Fibroblast of lung (primary cell): ENCODE measurements at regions not wholly inside any gene's neighbourhood (a gene's known extent, or its start where the extent isn't known, plus 50 kb on each side); places are given as distances from the start of the nearest gene placed in this dataset.

Experiments
- DNase-seq, 2 donors: peaks; one replicate each; pipeline versions ENCODE4 v3.0.0 to v3.0.0-alpha.2; 2010; ENCODE audit warnings: low read depth in 2 of 2
- H2AFZ ChIP-seq: 2 replicates; pipeline ENCODE4 v1.5.1; 2012; ENCODE audit warnings: low read length, control low read depth, inconsistent platforms
- H3K27ac ChIP-seq: 2 replicates; pipeline ENCODE4 v1.5.1; 2011; ENCODE audit warnings: low read length, control low read depth; ENCODE audit not compliant: insufficient read depth
- H3K27me3 ChIP-seq: 2 replicates; pipeline ENCODE4 v1.5.1; 2011; ENCODE audit warnings: mild to moderate bottlenecking, low read length; ENCODE audit not compliant: control insufficient read depth, insufficient read depth
- H3K36me3 ChIP-seq: 2 replicates; pipeline ENCODE4 v1.5.1; 2011; ENCODE audit warnings: low read length; ENCODE audit not compliant: control insufficient read depth, insufficient read depth
- H3K4me1 ChIP-seq: 2 replicates; pipeline ENCODE4 v1.5.1; 2011; ENCODE audit warnings: low read length; ENCODE audit not compliant: control insufficient read depth, insufficient read depth; ENCODE audit errors: extremely low read depth
- H3K4me2 ChIP-seq: 2 replicates; pipeline ENCODE4 v1.5.1; 2011; ENCODE audit warnings: low read length, control low read depth; ENCODE audit not compliant: insufficient read depth; ENCODE audit errors: extremely low read depth
- H3K4me3 ChIP-seq, 4 experiments: fragments of 200-600 bp in 1 of 4; sonication (generic) in 1 of 4; replicated peaks in 1 of 4; 2 replicates each; pipeline ENCODE4 v1.5.1; 2011 to 2016; ENCODE audit warnings: low read length in 4 of 4, low read depth in 3 of 4, mild to moderate bottlenecking in 3 of 4, control low read depth in 2 of 4, inconsistent platforms in 1 of 4, mixed read lengths in 1 of 4; ENCODE audit not compliant: insufficient read depth in 1 of 4; ENCODE audit errors: control extremely low read depth in 1 of 4
- H3K79me2 ChIP-seq: 2 replicates; pipeline ENCODE4 v1.5.1; 2012; ENCODE audit warnings: mild to moderate bottlenecking, low read length, inconsistent platforms; ENCODE audit not compliant: control insufficient read depth, insufficient read depth
- H3K9ac ChIP-seq: 2 replicates; pipeline ENCODE4 v1.5.1; 2011; ENCODE audit warnings: mild to moderate bottlenecking, low read length, control low read depth; ENCODE audit not compliant: insufficient read depth
- H3K9me3 ChIP-seq: 2 replicates; pipeline ENCODE4 v1.5.1; 2012; ENCODE audit warnings: low read depth, low read length; ENCODE audit not compliant: control insufficient read depth, insufficient read depth
- H4K20me1 ChIP-seq: 2 replicates; pipeline ENCODE4 v1.5.1; 2011; ENCODE audit warnings: low read length; ENCODE audit not compliant: control insufficient read depth, insufficient read depth; ENCODE audit errors: extremely low read depth
- CTCF ChIP-seq, 2 donors: IDR thresholded peaks in 1 of 2; conservative IDR thresholded peaks in 1 of 2; 1 replicate in 1 of 2; 2 replicates in 1 of 2; pipeline ENCODE4 v1.5.1; 2011 to 2012; ENCODE audit warnings: low read length in 2 of 2, control low read depth in 1 of 2, inconsistent platforms in 1 of 2, low read depth in 1 of 2, mild to moderate bottlenecking in 1 of 2
- EZH2 ChIP-seq: IDR thresholded peaks from 2 replicates; pipeline ENCODE4 v1.5.1; 2012; ENCODE audit warnings: low read length, control low read depth, mild to moderate bottlenecking; ENCODE audit errors: missing control alignments

- H3K79me2 ChIP-seq, result no peaks in the 10 kb centered on the region
- TF ChIP-seq EZH2, result no peak
- TF ChIP-seq CTCF (conservative IDR thresholded peaks at IDR 0.05 in 1 of 2, IDR thresholded peaks at IDR 0.05 in 1 of 2; ENCODE audit: low read depth in 1 of 2, low read length in 2 of 2), result no peak
- no peaks in the 10 kb centered on the region for H4K20me1 ChIP-seq
- no peaks in the 10 kb centered on the region for H3K9me3 ChIP-seq
- H3K36me3 ChIP-seq, result no peaks in the 10 kb centered on the region
- no peak overlapping the region for H2AFZ ChIP-seq
- no peak overlapping the region for H3K27ac ChIP-seq
- H3K4me1 ChIP-seq, result no peaks in the 10 kb centered on the region
- no peak overlapping the region for H3K9ac ChIP-seq
- peaks cover 3% of the 10 kb centered on the region for H3K27me3 ChIP-seq
- DNase-seq, result peak in 1 of 2 donors; percentile 24
- no peak overlapping the region for H3K4me2 ChIP-seq
- H3K4me3 ChIP-seq, result no peak overlapping the region
Measured at GRCh38 chr9:134236001-134236421, 71.6 kb upstream of the RNU6ATAC start.

- H3K27me3 ChIP-seq, result peaks cover 3% of the 10 kb centered on the region
- H3K4me1 ChIP-seq, result no peaks in the 10 kb centered on the region
- no peak overlapping the region for H3K9ac ChIP-seq
- DNase-seq, result no peak
- H2AFZ ChIP-seq, result no peak overlapping the region
- no peaks in the 10 kb centered on the region for H3K9me3 ChIP-seq
- no peak overlapping the region for H3K27ac ChIP-seq
- no peak overlapping the region for H3K4me3 ChIP-seq
- no peaks in the 10 kb centered on the region for H3K79me2 ChIP-seq
- H3K36me3 ChIP-seq, result no peaks in the 10 kb centered on the region
- TF ChIP-seq EZH2 (no peak), CTCF (conservative IDR thresholded peaks at IDR 0.05 in 1 of 2, IDR thresholded peaks at IDR 0.05 in 1 of 2; ENCODE audit: low read depth in 1 of 2, low read length in 2 of 2) (no peak)
- no peak overlapping the region for H3K4me2 ChIP-seq
- no peaks in the 10 kb centered on the region for H4K20me1 ChIP-seq
Measured at GRCh38 chr9:134236935-134237629, 72.7 kb upstream of the RNU6ATAC start.

- Histone ChIP-seq H3K4me2 (no peak overlapping the region), H3K36me3 (no peaks in the 10 kb centered on the region), H3K9me3 (no peaks in the 10 kb centered on the region), H4K20me1 (no peaks in the 10 kb centered on the region), H3K4me3 (no peak overlapping the region), H3K27me3 (peaks cover 3% of the 10 kb centered on the region), H3K4me1 (no peaks in the 10 kb centered on the region), H2AFZ (no peak overlapping the region), H3K9ac (no peak overlapping the region), H3K27ac (no peak overlapping the region), H3K79me2 (no peaks in the 10 kb centered on the region)
- no peak for DNase-seq
- TF ChIP-seq CTCF (conservative IDR thresholded peaks at IDR 0.05 in 1 of 2, IDR thresholded peaks at IDR 0.05 in 1 of 2; ENCODE audit: low read depth in 1 of 2, low read length in 2 of 2), result no peak
Measured at GRCh38 chr9:134237630-134238265, 73.4 kb upstream of the RNU6ATAC start.
